ENCODE measurements at regions not wholly inside any gene's neighbourhood (a gene's known extent, or its start where the extent isn't known, plus 50 kb on each side); places are given as distances from the start of the nearest gene placed in this dataset.
A peak's percentile ranks its signal among the peaks of the same experiment; 100 is the strongest.

- DNase-seq (ENCODE audit: low read depth in 2 of 2): peak; percentile 76 to 98
- TF ChIP-seq EZH2 (IDR thresholded peaks at IDR 0.05; ENCODE audit: low read length, missing control alignments) (no peak), CTCF (conservative IDR thresholded peaks at IDR 0.05 in 1 of 2, IDR thresholded peaks at IDR 0.05 in 1 of 2; ENCODE audit: low read depth in 1 of 2, low read length in 2 of 2) (no peak)
- Histone ChIP-seq H3K4me1 (ENCODE audit: control insufficient read depth, extremely low read depth, insufficient read depth, low read length) (peaks cover 24% of the 10 kb centered on the region), H2AFZ (ENCODE audit: low read length) (peak overlapping the region; percentile 54), H3K4me3 (replicated peaks in 1 of 4; ENCODE audit: control extremely low read depth in 1 of 4, insufficient read depth in 1 of 4, low read depth in 3 of 4, low read length in 4 of 4) (no peak overlapping the region), H3K27ac (ENCODE audit: insufficient read depth, low read length) (peak overlapping the region; percentile 72), H3K79me2 (ENCODE audit: control insufficient read depth, insufficient read depth, low read length) (no peaks in the 10 kb centered on the region), H3K36me3 (ENCODE audit: control insufficient read depth, insufficient read depth, low read length) (no peaks in the 10 kb centered on the region), H4K20me1 (ENCODE audit: control insufficient read depth, extremely low read depth, insufficient read depth, low read length) (no peaks in the 10 kb centered on the region), H3K4me2 (ENCODE audit: extremely low read depth, insufficient read depth, low read length) (no peak overlapping the region), H3K9me3 (ENCODE audit: control insufficient read depth, insufficient read depth, low read depth, low read length) (no peaks in the 10 kb centered on the region), H3K9ac (ENCODE audit: insufficient read depth, low read length) (no peak overlapping the region), H3K27me3 (ENCODE audit: control insufficient read depth, insufficient read depth, low read length) (no peaks in the 10 kb centered on the region)
These were observed 273.6 kb upstream of the NCKAP5 start for GRCh38 chr2:133841900-133842299.

- H3K27ac ChIP-seq (ENCODE audit: insufficient read depth, low read length): peak overlapping the region; percentile 72
- no peak overlapping the region for H3K4me2 ChIP-seq (ENCODE audit: extremely low read depth, insufficient read depth, low read length)
- H3K4me3 ChIP-seq (replicated peaks in 1 of 4; ENCODE audit: control extremely low read depth in 1 of 4, insufficient read depth in 1 of 4, low read depth in 3 of 4, low read length in 4 of 4): no peak overlapping the region
- H3K36me3 ChIP-seq (ENCODE audit: control insufficient read depth, insufficient read depth, low read length): no peaks in the 10 kb centered on the region
- H3K9ac ChIP-seq (ENCODE audit: insufficient read depth, low read length): no peak overlapping the region
- H3K27me3 ChIP-seq (ENCODE audit: control insufficient read depth, insufficient read depth, low read length): no peaks in the 10 kb centered on the region
- no peak overlapping the region for H2AFZ ChIP-seq (ENCODE audit: low read length)
- no peaks in the 10 kb centered on the region for H3K9me3 ChIP-seq (ENCODE audit: control insufficient read depth, insufficient read depth, low read depth, low read length)
- TF ChIP-seq CTCF (conservative IDR thresholded peaks at IDR 0.05 in 1 of 2, IDR thresholded peaks at IDR 0.05 in 1 of 2; ENCODE audit: low read depth in 1 of 2, low read length in 2 of 2): no peak
- no peak for TF ChIP-seq EZH2 (IDR thresholded peaks at IDR 0.05; ENCODE audit: low read length, missing control alignments)
- DNase-seq (ENCODE audit: low read depth in 2 of 2): no peak
- H4K20me1 ChIP-seq (ENCODE audit: control insufficient read depth, extremely low read depth, insufficient read depth, low read length): no peaks in the 10 kb centered on the region
- H3K79me2 ChIP-seq (ENCODE audit: control insufficient read depth, insufficient read depth, low read length): no peaks in the 10 kb centered on the region
- H3K4me1 ChIP-seq (ENCODE audit: control insufficient read depth, extremely low read depth, insufficient read depth, low read length): peaks cover 20% of the 10 kb centered on the region
These were observed 274.2 kb upstream of the NCKAP5 start for GRCh38 chr2:133842446-133842845.

- no peak overlapping the region for H3K27ac ChIP-seq (ENCODE audit: insufficient read depth, low read length)
- no peak overlapping the region for H3K4me3 ChIP-seq (replicated peaks in 1 of 4; ENCODE audit: control extremely low read depth in 1 of 4, insufficient read depth in 1 of 4, low read depth in 3 of 4, low read length in 4 of 4)
- TF ChIP-seq EZH2 (IDR thresholded peaks at IDR 0.05; ENCODE audit: low read length, missing control alignments) (no peak), CTCF (conservative IDR thresholded peaks at IDR 0.05 in 1 of 2, IDR thresholded peaks at IDR 0.05 in 1 of 2; ENCODE audit: low read depth in 1 of 2, low read length in 2 of 2) (no peak)
- H3K27me3 ChIP-seq (ENCODE audit: control insufficient read depth, insufficient read depth, low read length): no peaks in the 10 kb centered on the region
- no peaks in the 10 kb centered on the region for H3K79me2 ChIP-seq (ENCODE audit: control insufficient read depth, insufficient read depth, low read length)
- H3K36me3 ChIP-seq (ENCODE audit: control insufficient read depth, insufficient read depth, low read length): no peaks in the 10 kb centered on the region
- H3K9me3 ChIP-seq (ENCODE audit: control insufficient read depth, insufficient read depth, low read depth, low read length): no peaks in the 10 kb centered on the region
- no peaks in the 10 kb centered on the region for H4K20me1 ChIP-seq (ENCODE audit: control insufficient read depth, extremely low read depth, insufficient read depth, low read length)
- H2AFZ ChIP-seq (ENCODE audit: low read length): no peak overlapping the region
- peaks cover 15% of the 10 kb centered on the region for H3K4me1 ChIP-seq (ENCODE audit: control insufficient read depth, extremely low read depth, insufficient read depth, low read length)
- no peak overlapping the region for H3K9ac ChIP-seq (ENCODE audit: insufficient read depth, low read length)
- no peak overlapping the region for H3K4me2 ChIP-seq (ENCODE audit: extremely low read depth, insufficient read depth, low read length)
- peak in 1 of 2 donors; percentile 62 for DNase-seq (ENCODE audit: low read depth in 2 of 2)
These were observed 274.8 kb upstream of the NCKAP5 start for GRCh38 chr2:133843091-133843490.
